H9 (cell line): ENCODE measurements at regions not wholly inside any gene's neighbourhood (a gene's known extent, or its start where the extent isn't known, plus 50 kb on each side); places are given as distances from the start of the nearest gene placed in this dataset.

Source experiments
- DNase-seq: peaks from one replicate; pipeline ENCODE4 v3.0.0-alpha.2; 2017
- H2AFZ ChIP-seq: one replicate; pipeline ENCODE4 v1.6.1; 2013; ENCODE audit warnings: mild to moderate bottlenecking, low read length, control low read depth, moderate library complexity
- H2AK5ac ChIP-seq: 2 replicates; pipeline ENCODE4 v1.6.1; 2013; ENCODE audit warnings: low read length, control low read depth, mixed read lengths; ENCODE audit not compliant: insufficient read length
- H2BK120ac ChIP-seq: one replicate; pipeline ENCODE4 v1.6.1; 2013; ENCODE audit warnings: low read depth, mild to moderate bottlenecking, low read length, control low read depth, inconsistent platforms; ENCODE audit not compliant: poor library complexity, severe bottlenecking
- H2BK12ac ChIP-seq: 2 replicates; pipeline ENCODE4 v1.6.1; 2013; ENCODE audit warnings: low read length, control low read depth, mixed read lengths, low read depth; ENCODE audit not compliant: insufficient read length
- H2BK15ac ChIP-seq: 2 replicates; pipeline ENCODE4 v1.6.1; 2013; ENCODE audit warnings: low read depth, low read length, control low read depth
- H2BK20ac ChIP-seq: one replicate; pipeline ENCODE4 v1.6.1; 2013; ENCODE audit warnings: low read depth, mild to moderate bottlenecking, low read length, control low read depth, inconsistent platforms; ENCODE audit not compliant: poor library complexity, severe bottlenecking
- H2BK5ac ChIP-seq: 2 replicates; pipeline ENCODE4 v1.6.1; 2013; ENCODE audit warnings: low read length, control low read depth, mixed read lengths; ENCODE audit not compliant: insufficient read length
- H3K14ac ChIP-seq: 2 replicates; pipeline ENCODE4 v1.6.1; 2013; ENCODE audit warnings: low read length, control low read depth; ENCODE audit not compliant: insufficient read depth
- H3K18ac ChIP-seq: 2 replicates; pipeline ENCODE4 v1.6.1; 2013; ENCODE audit warnings: low read depth, mild to moderate bottlenecking, mixed read lengths, low read length, control low read depth; ENCODE audit not compliant: insufficient read length
- H3K23ac ChIP-seq: 2 replicates; pipeline ENCODE4 v1.6.1; 2013; ENCODE audit warnings: low read length, control low read depth, mixed read lengths, low read depth; ENCODE audit not compliant: insufficient read length
- H3K23me2 ChIP-seq: 2 replicates; pipeline ENCODE4 v1.6.1; 2013; ENCODE audit warnings: low read depth, mild to moderate bottlenecking, mixed read lengths, low read length, control low read depth; ENCODE audit not compliant: insufficient read length, poor library complexity, severe bottlenecking
- H3K27ac ChIP-seq: 2 replicates; pipeline ENCODE4 v1.5.1; 2013; ENCODE audit warnings: low read length, control low read depth, mixed read lengths, low read depth; ENCODE audit not compliant: insufficient read length
- H3K27me3 ChIP-seq: 2 replicates; pipeline ENCODE4 v1.6.1; 2013; ENCODE audit warnings: low read length, control low read depth, inconsistent platforms; ENCODE audit not compliant: insufficient read depth
- H3K4ac ChIP-seq: 2 replicates; pipeline ENCODE4 v1.6.1; 2013; ENCODE audit warnings: low read depth, mild to moderate bottlenecking, control low read depth, inconsistent platforms, low read length, moderate library complexity
- H3K4me1 ChIP-seq: 2 replicates; pipeline ENCODE4 v1.6.1; 2013; ENCODE audit warnings: low read length, control low read depth, inconsistent platforms; ENCODE audit not compliant: insufficient read depth
- H3K4me2 ChIP-seq: 2 replicates; pipeline ENCODE4 v1.6.1; 2013; ENCODE audit warnings: low read length, control low read depth, mixed read lengths; ENCODE audit not compliant: insufficient read length, insufficient read depth
- H3K56ac ChIP-seq: 2 replicates; pipeline ENCODE4 v1.6.1; 2013; ENCODE audit warnings: low read depth, mild to moderate bottlenecking, mixed read lengths, low read length, control low read depth; ENCODE audit not compliant: insufficient read length
- H3K79me1 ChIP-seq: 2 replicates; pipeline ENCODE4 v1.6.1; 2013; ENCODE audit warnings: low read depth, mild to moderate bottlenecking, moderate library complexity, low read length, control low read depth, inconsistent platforms; ENCODE audit not compliant: insufficient read depth, poor library complexity, severe bottlenecking
- H3K79me2 ChIP-seq: 2 replicates; pipeline ENCODE4 v1.6.1; 2013; ENCODE audit warnings: low read length, control low read depth, inconsistent platforms; ENCODE audit not compliant: insufficient read depth
- H3K9ac ChIP-seq: 2 replicates; pipeline ENCODE4 v1.6.1; 2013; ENCODE audit warnings: low read length, control low read depth, mixed read lengths; ENCODE audit not compliant: insufficient read length; ENCODE audit errors: extremely low read depth
- H3K9me3 ChIP-seq: one replicate; pipeline ENCODE4 v1.6.1; 2013; ENCODE audit warnings: low read depth, low read length, inconsistent platforms; ENCODE audit not compliant: control insufficient read depth
- H3T11ph ChIP-seq: one replicate; pipeline ENCODE4 v1.6.1; 2013; ENCODE audit warnings: mild to moderate bottlenecking, low read length, control low read depth, inconsistent platforms
- H4K20me1 ChIP-seq: one replicate; pipeline ENCODE4 v1.6.1; 2013; ENCODE audit not compliant: control insufficient read depth, insufficient read length, insufficient read depth
- H4K5ac ChIP-seq: 2 replicates; pipeline ENCODE4 v1.6.1; 2013; ENCODE audit warnings: low read depth, mild to moderate bottlenecking, mixed read lengths, low read length, control low read depth; ENCODE audit not compliant: insufficient read length
- H4K8ac ChIP-seq: replicated peaks from 2 replicates; pipeline ENCODE4 v1.6.1; 2013; ENCODE audit warnings: low read length, control low read depth, mixed read lengths, low read depth; ENCODE audit not compliant: insufficient read length
- H4K91ac ChIP-seq: 2 replicates; pipeline ENCODE4 v1.6.1; 2013; ENCODE audit warnings: low read depth, mild to moderate bottlenecking, moderate library complexity, mixed read lengths, low read length, control low read depth; ENCODE audit not compliant: insufficient read length
- H3K27ac Mint-ChIP-seq, 3 experiments: 2 replicates in 2 of 3; 3 replicates in 1 of 3; pipeline ENCODE4 v1.8.0; 2020 to 2021; ENCODE audit warnings: mixed read lengths in 3 of 3, mild to moderate bottlenecking in 1 of 3, moderate library complexity in 1 of 3
- H3K27me3 Mint-ChIP-seq: 2 replicates; pipeline ENCODE4 v1.8.0; 2021; ENCODE audit warnings: low read depth, mild to moderate bottlenecking, moderate library complexity, mixed read lengths
- H3K36me3 Mint-ChIP-seq, 3 experiments: 2 replicates in 2 of 3; 3 replicates in 1 of 3; pipeline ENCODE4 v1.8.0; 2020 to 2021; ENCODE audit warnings: low read depth in 3 of 3, mixed read lengths in 3 of 3; ENCODE audit not compliant: insufficient read depth in 1 of 3
- H3K4me1 Mint-ChIP-seq, 2 experiments: 2 replicates each; pipeline ENCODE4 v1.8.0; 2020; ENCODE audit warnings: mixed read lengths in 2 of 2
- H3K4me3 Mint-ChIP-seq, 2 experiments: 2 replicates in 1 of 2; 3 replicates in 1 of 2; pipeline ENCODE4 v1.8.0; 2020 to 2021; ENCODE audit warnings: mild to moderate bottlenecking in 2 of 2, mixed read lengths in 2 of 2, moderate library complexity in 1 of 2
- H3K9me3 Mint-ChIP-seq, 2 experiments: 2 replicates in 1 of 2; 3 replicates in 1 of 2; pipeline ENCODE4 v1.8.0; 2020; ENCODE audit warnings: mild to moderate bottlenecking in 2 of 2, mixed read lengths in 2 of 2, moderate library complexity in 1 of 2
- WGBS: extraction: QIAGEN DNeasy Blood & Tissue Kit; methylation state at CpG from one replicate; pipeline ENCODE4 v1.1.7; 2013; ENCODE audit warnings: missing lambda C conversion rate, low lambda C conversion rate, mixed read lengths; ENCODE audit not compliant: insufficient read length; ENCODE audit errors: extremely low coverage; 5-methylcytosine and 5-hydroxymethylcytosine counted together
- TF ChIP-seq, protein P1 (sequence below): fragments of 200-600 bp; sonication (generic); conservative IDR thresholded peaks from 3 replicates; pipeline ENCODE4 v1.8.0; 2021; ENCODE audit warnings: antibody characterized with exemption, mild to moderate bottlenecking

GRCh38 chr11:26026078-26026477 is 305.9 kb upstream of the ANO3 start:
- Histone ChIP-seq H3K27ac (no peak overlapping the region), H3K27me3 (no peaks in the 10 kb centered on the region), H4K5ac (no peak overlapping the region), H3K14ac (no peak overlapping the region), H3K79me2 (no peaks in the 10 kb centered on the region), H3K56ac (no peak overlapping the region), H3K9me3 (no peaks in the 10 kb centered on the region), H2BK120ac (no peak overlapping the region), H4K20me1 (no peaks in the 10 kb centered on the region), H3K23ac (no peak overlapping the region), H3K18ac (no peak overlapping the region), H2BK5ac (no peak overlapping the region), H3K23me2 (no peaks in the 10 kb centered on the region), H3K9ac (no peak overlapping the region), H4K8ac (no peak overlapping the region), H2BK15ac (no peak overlapping the region), H2AK5ac (no peak overlapping the region), H4K91ac (no peak overlapping the region), H3K4me1 (no peaks in the 10 kb centered on the region; the same call in 1 of the 2 replicates), H3K79me1 (no peaks in the 10 kb centered on the region), H3T11ph (no peak overlapping the region), H2AFZ (no peak overlapping the region), H2BK20ac (no peak overlapping the region), H2BK12ac (no peak overlapping the region), H3K4me2 (no peak overlapping the region), H3K4ac (no peak overlapping the region)
- Mint-ChIP-seq H3K27me3 (no peaks in the 10 kb centered on the region), H3K4me1 (peaks cover 0 to 11% of the 10 kb centered on the region in 2 experiments; a peak in 1 of 4 replicates), H3K27ac (no peak overlapping the region), H3K4me3 (no peak overlapping the region), H3K9me3 (no peaks in the 10 kb centered on the region), H3K36me3 (no peaks in the 10 kb centered on the region)
- WGBS = no CpG with 5 or more reads among the region's 1 CpG
- TF ChIP-seq, protein P1, sequence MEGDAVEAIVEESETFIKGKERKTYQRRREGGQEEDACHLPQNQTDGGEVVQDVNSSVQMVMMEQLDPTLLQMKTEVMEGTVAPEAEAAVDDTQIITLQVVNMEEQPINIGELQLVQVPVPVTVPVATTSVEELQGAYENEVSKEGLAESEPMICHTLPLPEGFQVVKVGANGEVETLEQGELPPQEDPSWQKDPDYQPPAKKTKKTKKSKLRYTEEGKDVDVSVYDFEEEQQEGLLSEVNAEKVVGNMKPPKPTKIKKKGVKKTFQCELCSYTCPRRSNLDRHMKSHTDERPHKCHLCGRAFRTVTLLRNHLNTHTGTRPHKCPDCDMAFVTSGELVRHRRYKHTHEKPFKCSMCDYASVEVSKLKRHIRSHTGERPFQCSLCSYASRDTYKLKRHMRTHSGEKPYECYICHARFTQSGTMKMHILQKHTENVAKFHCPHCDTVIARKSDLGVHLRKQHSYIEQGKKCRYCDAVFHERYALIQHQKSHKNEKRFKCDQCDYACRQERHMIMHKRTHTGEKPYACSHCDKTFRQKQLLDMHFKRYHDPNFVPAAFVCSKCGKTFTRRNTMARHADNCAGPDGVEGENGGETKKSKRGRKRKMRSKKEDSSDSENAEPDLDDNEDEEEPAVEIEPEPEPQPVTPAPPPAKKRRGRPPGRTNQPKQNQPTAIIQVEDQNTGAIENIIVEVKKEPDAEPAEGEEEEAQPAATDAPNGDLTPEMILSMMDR = no peak
- no peak for DNase-seq
